GM10248 (cell line): ENCODE measurements at regions not wholly inside any gene's neighbourhood (a gene's known extent, or its start where the extent isn't known, plus 50 kb on each side); places are given as distances from the start of the nearest gene placed in this dataset.

ENCODE experiments used
- CTCF ChIA-PET: fragments of 300-600 bp; sonication (Branson Sonifier 250); formaldehyde crosslinking; extraction: SDS; loops from one replicate; lab custom pipeline; 2021; ENCODE audit warnings: antibody characterized with exemption; lab: Yijun Ruan, JAX
- POLR2A ChIA-PET: fragments of 350-650 bp; sonication (Branson Sonifier 250); formaldehyde crosslinking; extraction: SDS; loops from one replicate; lab custom pipeline; 2020; ENCODE audit warnings: antibody characterized with exemption; lab: Yijun Ruan, JAX
- DNase-seq: peaks from one replicate; pipeline ENCODE4 v3.0.0; 2012; ENCODE audit errors: extremely low spot score
- TF ChIP-seq, protein P1 (sequence below): IDR thresholded peaks from 2 replicates; pipeline ENCODE4 v1.5.1; 2012; ENCODE audit warnings: mild to moderate bottlenecking, low read depth; ENCODE audit errors: extremely low read depth, missing control alignments, control extremely low read depth

- ChIA-PET POLR2A (no interaction called here), CTCF (no interaction called here)
- TF ChIP-seq, protein P1, sequence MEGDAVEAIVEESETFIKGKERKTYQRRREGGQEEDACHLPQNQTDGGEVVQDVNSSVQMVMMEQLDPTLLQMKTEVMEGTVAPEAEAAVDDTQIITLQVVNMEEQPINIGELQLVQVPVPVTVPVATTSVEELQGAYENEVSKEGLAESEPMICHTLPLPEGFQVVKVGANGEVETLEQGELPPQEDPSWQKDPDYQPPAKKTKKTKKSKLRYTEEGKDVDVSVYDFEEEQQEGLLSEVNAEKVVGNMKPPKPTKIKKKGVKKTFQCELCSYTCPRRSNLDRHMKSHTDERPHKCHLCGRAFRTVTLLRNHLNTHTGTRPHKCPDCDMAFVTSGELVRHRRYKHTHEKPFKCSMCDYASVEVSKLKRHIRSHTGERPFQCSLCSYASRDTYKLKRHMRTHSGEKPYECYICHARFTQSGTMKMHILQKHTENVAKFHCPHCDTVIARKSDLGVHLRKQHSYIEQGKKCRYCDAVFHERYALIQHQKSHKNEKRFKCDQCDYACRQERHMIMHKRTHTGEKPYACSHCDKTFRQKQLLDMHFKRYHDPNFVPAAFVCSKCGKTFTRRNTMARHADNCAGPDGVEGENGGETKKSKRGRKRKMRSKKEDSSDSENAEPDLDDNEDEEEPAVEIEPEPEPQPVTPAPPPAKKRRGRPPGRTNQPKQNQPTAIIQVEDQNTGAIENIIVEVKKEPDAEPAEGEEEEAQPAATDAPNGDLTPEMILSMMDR: no peak
- DNase-seq: no peak
Measured at GRCh38 chr5:3190930-3191329, 404.7 kb upstream of the IRX1 start.

GRCh38 chr5:3190433-3190832 lies 405.2 kb upstream of the IRX1 start:
- no peak for DNase-seq
- CTCF ChIA-PET: no interaction called here
- POLR2A ChIA-PET: no interaction called here
- TF ChIP-seq, protein P1: no peak

GRCh38 chr5:3187771-3188425 lies 407.7 kb upstream of the IRX1 start:
- ChIA-PET POLR2A (no interaction called here), CTCF (no interaction called here)
- DNase-seq: no peak
- TF ChIP-seq, protein P1: no peak

GRCh38 chr5:3186736-3187405 lies 408.8 kb upstream of the IRX1 start:
- no peak for DNase-seq
- TF ChIP-seq, protein P1: no peak
- ChIA-PET CTCF (no interaction called here), POLR2A (no interaction called here)

DNA sequence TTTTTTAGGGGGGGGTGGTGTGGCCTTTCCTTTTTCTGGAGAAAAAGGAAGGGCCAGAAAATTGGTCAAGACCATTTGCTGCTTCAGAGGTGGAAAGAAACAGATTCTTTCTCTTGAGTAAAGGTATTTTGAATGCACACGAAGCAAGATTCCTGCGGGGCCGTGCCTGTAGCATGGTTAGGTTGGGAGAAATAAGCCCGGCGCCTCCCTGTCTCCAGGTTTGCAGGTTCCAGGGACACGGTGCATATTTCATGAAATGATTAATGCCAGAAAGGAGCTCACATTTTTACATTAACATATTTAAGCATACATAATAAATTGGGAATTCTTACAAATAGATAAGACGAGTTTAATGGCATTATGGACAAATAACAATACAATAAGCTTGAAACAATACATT lies 409.5 kb upstream of the IRX1 start:
- POLR2A ChIA-PET: no interaction called here
- no peak for DNase-seq
- TF ChIP-seq, protein P1: no peak
- CTCF ChIA-PET: no interaction called here

DNA sequence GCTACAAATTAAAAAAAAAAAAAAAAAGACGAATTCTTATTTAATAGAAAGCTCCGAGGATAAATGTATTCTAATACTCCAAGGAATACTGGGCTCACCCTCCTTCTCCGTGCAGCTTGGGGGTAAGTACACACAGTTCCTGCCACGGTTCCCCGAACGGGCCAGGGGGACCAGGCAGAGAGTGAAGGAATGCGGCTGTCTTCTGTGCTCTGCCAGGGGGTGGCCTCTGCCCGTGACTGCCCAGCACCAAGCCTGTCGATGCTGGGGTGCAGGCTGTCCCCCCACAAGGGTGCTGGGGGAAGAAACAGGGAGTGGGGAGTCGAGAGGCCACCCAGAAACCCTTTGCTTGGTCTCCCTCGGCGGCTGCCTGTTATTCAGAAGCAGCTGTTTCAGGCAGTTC lies 410.1 kb upstream of the IRX1 start:
- CTCF ChIA-PET: no interaction called here
- TF ChIP-seq, protein P1: no peak
- no peak for DNase-seq
- POLR2A ChIA-PET: no interaction called here
